Glutamatergic neuron (in vitro differentiated cells): ENCODE measurements at regions not wholly inside any gene's neighbourhood (a gene's known extent, or its start where the extent isn't known, plus 50 kb on each side); places are given as distances from the start of the nearest gene placed in this dataset.

Experiments
- DNase-seq: peaks from one replicate; pipeline ENCODE4 v3.0.0; 2022
- H3K27ac Mint-ChIP-seq: one replicate; pipeline ENCODE4 v1.8.0; 2020; ENCODE audit warnings: mild to moderate bottlenecking, mixed read lengths, inconsistent platforms; ENCODE audit not compliant: unreplicated experiment
- H3K27me3 Mint-ChIP-seq: one replicate; pipeline ENCODE4 v1.8.0; 2020; ENCODE audit warnings: mild to moderate bottlenecking, moderate library complexity, mixed read lengths, inconsistent platforms; ENCODE audit not compliant: unreplicated experiment
- H3K36me3 Mint-ChIP-seq: one replicate; pipeline ENCODE4 v1.8.0; 2020; ENCODE audit warnings: mild to moderate bottlenecking, mixed read lengths, inconsistent platforms; ENCODE audit not compliant: unreplicated experiment
- H3K4me1 Mint-ChIP-seq: one replicate; pipeline ENCODE4 v1.8.0; 2020; ENCODE audit warnings: mild to moderate bottlenecking, low read depth, mixed read lengths, inconsistent platforms; ENCODE audit not compliant: unreplicated experiment
- H3K4me3 Mint-ChIP-seq: one replicate; pipeline ENCODE4 v1.8.0; 2020; ENCODE audit warnings: mild to moderate bottlenecking, mixed read lengths, inconsistent platforms; ENCODE audit not compliant: unreplicated experiment
- H3K9me3 Mint-ChIP-seq: one replicate; pipeline ENCODE4 v1.8.0; 2020; ENCODE audit warnings: mild to moderate bottlenecking, moderate library complexity, mixed read lengths, inconsistent platforms; ENCODE audit not compliant: unreplicated experiment
- TF ChIP-seq, protein P1 (sequence below): fragments of 200-600 bp; sonication (generic); IDR thresholded peaks from one replicate; pipeline ENCODE4 v1.5.0; 2021; ENCODE audit not compliant: partially characterized antibody, unreplicated experiment

- Mint-ChIP-seq H3K36me3 (peaks cover 12% of the 10 kb centered on the region), H3K27me3 (no peaks in the 10 kb centered on the region), H3K27ac (no peak overlapping the region), H3K4me1 (no peaks in the 10 kb centered on the region), H3K9me3 (peaks cover 3% of the 10 kb centered on the region), H3K4me3 (no peak overlapping the region)
- DNase-seq: no peak
- TF ChIP-seq, protein P1, sequence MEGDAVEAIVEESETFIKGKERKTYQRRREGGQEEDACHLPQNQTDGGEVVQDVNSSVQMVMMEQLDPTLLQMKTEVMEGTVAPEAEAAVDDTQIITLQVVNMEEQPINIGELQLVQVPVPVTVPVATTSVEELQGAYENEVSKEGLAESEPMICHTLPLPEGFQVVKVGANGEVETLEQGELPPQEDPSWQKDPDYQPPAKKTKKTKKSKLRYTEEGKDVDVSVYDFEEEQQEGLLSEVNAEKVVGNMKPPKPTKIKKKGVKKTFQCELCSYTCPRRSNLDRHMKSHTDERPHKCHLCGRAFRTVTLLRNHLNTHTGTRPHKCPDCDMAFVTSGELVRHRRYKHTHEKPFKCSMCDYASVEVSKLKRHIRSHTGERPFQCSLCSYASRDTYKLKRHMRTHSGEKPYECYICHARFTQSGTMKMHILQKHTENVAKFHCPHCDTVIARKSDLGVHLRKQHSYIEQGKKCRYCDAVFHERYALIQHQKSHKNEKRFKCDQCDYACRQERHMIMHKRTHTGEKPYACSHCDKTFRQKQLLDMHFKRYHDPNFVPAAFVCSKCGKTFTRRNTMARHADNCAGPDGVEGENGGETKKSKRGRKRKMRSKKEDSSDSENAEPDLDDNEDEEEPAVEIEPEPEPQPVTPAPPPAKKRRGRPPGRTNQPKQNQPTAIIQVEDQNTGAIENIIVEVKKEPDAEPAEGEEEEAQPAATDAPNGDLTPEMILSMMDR: no peak
Observed at GRCh38 chr2:236657215-236657614, 87.6 kb downstream of the ACKR3 start.

GRCh38 chr2:236657801-236658200, 88.2 kb downstream of the ACKR3 start:
- H3K36me3 Mint-ChIP-seq: peaks cover 12% of the 10 kb centered on the region
- no peak overlapping the region for H3K4me3 Mint-ChIP-seq
- no peak for DNase-seq
- no peaks in the 10 kb centered on the region for H3K27me3 Mint-ChIP-seq
- H3K27ac Mint-ChIP-seq: no peak overlapping the region
- TF ChIP-seq, protein P1: no peak
- peaks cover 3% of the 10 kb centered on the region for H3K9me3 Mint-ChIP-seq
- H3K4me1 Mint-ChIP-seq: no peaks in the 10 kb centered on the region

GRCh38 chr2:236658974-236659757, 89.5 kb downstream of the ACKR3 start:
- H3K27ac Mint-ChIP-seq: no peak overlapping the region
- H3K36me3 Mint-ChIP-seq: peaks cover 12% of the 10 kb centered on the region
- H3K27me3 Mint-ChIP-seq: no peaks in the 10 kb centered on the region
- peaks cover 3% of the 10 kb centered on the region for H3K9me3 Mint-ChIP-seq
- H3K4me1 Mint-ChIP-seq: no peaks in the 10 kb centered on the region
- no peak for DNase-seq
- no peak overlapping the region for H3K4me3 Mint-ChIP-seq
- TF ChIP-seq, protein P1: no peak

DNA sequence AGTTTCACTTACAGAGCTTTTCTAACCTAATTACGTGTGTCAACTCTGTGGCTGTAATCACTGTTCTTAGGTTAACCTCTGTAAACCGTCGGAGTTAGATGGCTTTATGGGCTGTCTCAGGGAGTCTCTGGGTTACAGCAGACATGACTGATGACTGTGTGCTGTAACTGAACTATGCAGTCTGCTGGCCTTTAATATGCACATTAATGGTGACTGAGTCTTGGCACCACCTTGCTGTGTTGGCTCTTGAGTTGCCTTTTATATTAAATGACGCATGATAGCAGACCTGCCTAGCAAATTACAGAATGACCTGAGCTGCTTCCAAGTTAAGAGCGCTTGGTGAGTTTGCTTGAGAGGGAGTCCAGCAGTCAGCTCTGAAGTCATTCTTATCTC, 90.1 kb downstream of the ACKR3 start:
- peaks cover 3% of the 10 kb centered on the region for H3K9me3 Mint-ChIP-seq
- TF ChIP-seq, protein P1: no peak
- no peak overlapping the region for H3K27ac Mint-ChIP-seq
- H3K4me1 Mint-ChIP-seq: no peaks in the 10 kb centered on the region
- H3K36me3 Mint-ChIP-seq: peaks cover 12% of the 10 kb centered on the region
- H3K4me3 Mint-ChIP-seq: no peak overlapping the region
- DNase-seq: no peak
- H3K27me3 Mint-ChIP-seq: no peaks in the 10 kb centered on the region

DNA sequence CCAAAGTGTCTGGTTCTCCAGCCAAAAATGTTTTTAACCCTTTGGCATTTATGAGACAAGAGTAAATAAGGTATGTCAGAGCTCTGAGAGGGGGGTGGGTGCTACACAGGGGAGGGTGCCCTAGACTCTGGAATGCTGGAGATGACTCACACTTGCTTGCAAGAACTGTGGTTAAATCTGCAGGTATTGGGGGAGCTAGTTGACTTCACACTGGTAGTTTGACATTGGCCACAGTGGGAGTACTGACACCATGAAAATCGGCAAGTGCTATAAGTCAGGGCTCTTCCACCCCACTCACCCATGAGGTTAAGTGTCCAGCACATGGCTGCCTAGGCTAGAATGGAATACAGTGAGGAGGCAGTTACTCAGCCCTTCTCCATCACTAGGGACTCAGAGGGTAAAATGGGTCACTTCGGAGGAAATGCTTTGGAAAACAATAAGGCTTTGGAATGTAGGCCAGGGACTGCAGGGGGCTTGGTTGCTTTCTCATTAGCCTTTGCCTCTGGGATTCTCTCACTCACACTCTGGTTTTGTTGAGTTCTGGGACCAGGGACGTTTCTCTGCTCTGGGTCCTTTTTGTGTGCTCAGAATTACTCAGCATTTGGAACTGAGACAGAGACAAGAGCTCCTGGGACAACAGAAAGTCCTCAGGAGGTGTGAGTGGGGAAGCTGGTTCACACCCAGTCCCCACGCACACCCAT, 91.6 kb downstream of the ACKR3 start:
- Mint-ChIP-seq H3K36me3 (peaks cover 13% of the 10 kb centered on the region), H3K4me3 (no peak overlapping the region), H3K4me1 (no peaks in the 10 kb centered on the region), H3K9me3 (peaks cover 3% of the 10 kb centered on the region), H3K27ac (no peak overlapping the region), H3K27me3 (peaks cover 3% of the 10 kb centered on the region)
- TF ChIP-seq, protein P1: no peak
- DNase-seq: no peak
